OCI-LY7 (cell line): ENCODE measurements at regions not wholly inside any gene's neighbourhood (a gene's known extent, or its start where the extent isn't known, plus 50 kb on each side); places are given as distances from the start of the nearest gene placed in this dataset.

Experiments used
- EZH2phosphoT487 ChIP-seq: fragments of 200-600 bp; sonication (generic); IDR thresholded peaks from 2 replicates; pipeline ENCODE4 v1.6.1; 2018; ENCODE audit warnings: low read depth, borderline replicate concordance, mild to moderate bottlenecking, mixed run types, antibody characterized with exemption, low read length, moderate library complexity, mixed read lengths
- TF ChIP-seq, protein P1 (sequence below): fragments of 200-600 bp; sonication (generic); conservative IDR thresholded peaks from 2 replicates; pipeline ENCODE4 v1.5.1; 2014; ENCODE audit warnings: mild to moderate bottlenecking, antibody characterized with exemption, low read length, moderate library complexity, mixed read lengths

- TF ChIP-seq, protein P1, sequence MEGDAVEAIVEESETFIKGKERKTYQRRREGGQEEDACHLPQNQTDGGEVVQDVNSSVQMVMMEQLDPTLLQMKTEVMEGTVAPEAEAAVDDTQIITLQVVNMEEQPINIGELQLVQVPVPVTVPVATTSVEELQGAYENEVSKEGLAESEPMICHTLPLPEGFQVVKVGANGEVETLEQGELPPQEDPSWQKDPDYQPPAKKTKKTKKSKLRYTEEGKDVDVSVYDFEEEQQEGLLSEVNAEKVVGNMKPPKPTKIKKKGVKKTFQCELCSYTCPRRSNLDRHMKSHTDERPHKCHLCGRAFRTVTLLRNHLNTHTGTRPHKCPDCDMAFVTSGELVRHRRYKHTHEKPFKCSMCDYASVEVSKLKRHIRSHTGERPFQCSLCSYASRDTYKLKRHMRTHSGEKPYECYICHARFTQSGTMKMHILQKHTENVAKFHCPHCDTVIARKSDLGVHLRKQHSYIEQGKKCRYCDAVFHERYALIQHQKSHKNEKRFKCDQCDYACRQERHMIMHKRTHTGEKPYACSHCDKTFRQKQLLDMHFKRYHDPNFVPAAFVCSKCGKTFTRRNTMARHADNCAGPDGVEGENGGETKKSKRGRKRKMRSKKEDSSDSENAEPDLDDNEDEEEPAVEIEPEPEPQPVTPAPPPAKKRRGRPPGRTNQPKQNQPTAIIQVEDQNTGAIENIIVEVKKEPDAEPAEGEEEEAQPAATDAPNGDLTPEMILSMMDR = no peak
- no peak for TF ChIP-seq EZH2phosphoT487
Measured at GRCh38 chr16:85523602-85524364, 89.3 kb upstream of the GSE1 start.
